Femur (tissue), 1 donor: ENCODE measurements at regions not wholly inside any gene's neighbourhood (a gene's known extent, or its start where the extent isn't known, plus 50 kb on each side); places are given as distances from the start of the nearest gene placed in this dataset.
"Not testable (repeated sequence)": the region's sequence is repeated elsewhere in the genome, so short reads cannot be mapped to it uniquely, and the experiment has no call there.

Source experiments
- DNase-seq: peaks from one replicate; pipeline ENCODE4 v3.0.0-alpha.2; 2017

DNA sequence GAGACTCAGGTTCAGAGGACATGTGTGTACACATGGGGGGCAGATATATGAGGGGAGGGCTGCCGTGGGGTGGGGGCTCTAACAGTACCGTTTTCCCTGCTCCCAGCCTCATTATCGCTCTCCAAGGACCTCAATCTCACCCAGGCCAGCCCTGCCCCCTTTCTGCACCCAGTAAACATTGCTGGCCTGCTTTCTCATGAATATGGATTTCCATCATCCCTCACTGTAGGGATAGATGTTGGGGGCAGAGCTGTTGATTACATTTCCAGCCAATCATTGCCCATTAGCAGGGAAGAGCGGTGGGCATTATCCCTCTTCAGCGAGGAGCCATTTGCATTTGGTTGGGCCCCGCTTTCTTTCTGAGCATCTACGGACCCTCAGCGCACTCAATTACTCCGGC lies 273.8 kb downstream of the RPS6KC1 start:
- no peak for DNase-seq

DNA sequence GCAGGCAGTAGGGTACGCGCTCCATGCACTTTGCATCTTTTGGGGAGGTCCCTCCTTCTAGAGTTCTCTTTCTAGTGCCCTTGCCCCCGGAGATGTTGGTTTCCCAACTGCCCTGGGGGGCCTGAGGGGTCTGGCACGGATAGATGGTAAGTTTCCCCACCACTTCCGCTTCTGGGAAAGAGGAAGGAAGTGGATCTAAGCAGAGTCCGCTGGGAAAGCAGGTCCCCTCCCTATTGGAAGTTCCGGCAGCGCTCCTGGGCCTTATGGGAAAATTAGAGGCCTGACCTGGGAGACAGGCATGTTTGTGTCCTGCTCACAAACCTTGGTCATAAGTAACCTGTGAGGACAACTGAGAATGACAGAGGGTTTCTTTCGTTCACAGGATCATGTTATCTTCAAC lies 274.4 kb downstream of the RPS6KC1 start:
- DNase-seq: no peak

GRCh38 chr1:213326281-213327016 lies 275.4 kb downstream of the RPS6KC1 start:
- no peak for DNase-seq

GRCh38 chr1:213327017-213327667 lies 276.1 kb downstream of the RPS6KC1 start:
- DNase-seq: peak; percentile 57

DNA sequence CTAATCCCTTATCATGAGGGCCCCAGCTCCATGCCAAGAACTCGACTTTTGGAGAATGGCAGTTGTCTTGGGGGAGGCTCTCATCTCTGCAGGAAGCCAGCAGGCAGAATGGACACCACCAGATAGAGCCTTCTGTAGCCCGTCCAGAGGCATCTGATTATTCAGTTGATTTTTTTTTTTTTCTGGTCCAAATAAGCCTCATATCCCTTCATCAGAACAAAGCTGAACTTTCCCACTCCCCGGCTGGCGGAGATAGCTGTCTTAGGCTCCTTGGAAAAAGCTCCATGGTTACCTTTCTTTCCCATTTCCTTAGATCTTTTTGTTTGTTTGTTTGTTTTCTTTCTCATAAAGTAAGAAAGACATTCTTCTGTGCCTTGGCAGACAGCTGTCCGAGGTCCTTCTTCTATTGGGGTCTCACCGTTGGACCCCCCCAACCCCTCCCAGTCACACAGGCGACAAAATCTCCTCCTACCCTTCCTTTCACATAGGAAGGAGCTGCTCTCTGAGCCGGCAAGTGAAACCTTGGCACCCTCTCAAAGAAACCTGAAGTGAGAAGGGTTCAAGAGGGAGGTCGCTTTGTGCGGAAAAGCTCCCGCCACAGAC lies 278.5 kb downstream of the RPS6KC1 start:
- DNase-seq: no peak

- DNase-seq: no peak
Observed at GRCh38 chr1:213330281-213330680, 279.2 kb downstream of the RPS6KC1 start.

DNA sequence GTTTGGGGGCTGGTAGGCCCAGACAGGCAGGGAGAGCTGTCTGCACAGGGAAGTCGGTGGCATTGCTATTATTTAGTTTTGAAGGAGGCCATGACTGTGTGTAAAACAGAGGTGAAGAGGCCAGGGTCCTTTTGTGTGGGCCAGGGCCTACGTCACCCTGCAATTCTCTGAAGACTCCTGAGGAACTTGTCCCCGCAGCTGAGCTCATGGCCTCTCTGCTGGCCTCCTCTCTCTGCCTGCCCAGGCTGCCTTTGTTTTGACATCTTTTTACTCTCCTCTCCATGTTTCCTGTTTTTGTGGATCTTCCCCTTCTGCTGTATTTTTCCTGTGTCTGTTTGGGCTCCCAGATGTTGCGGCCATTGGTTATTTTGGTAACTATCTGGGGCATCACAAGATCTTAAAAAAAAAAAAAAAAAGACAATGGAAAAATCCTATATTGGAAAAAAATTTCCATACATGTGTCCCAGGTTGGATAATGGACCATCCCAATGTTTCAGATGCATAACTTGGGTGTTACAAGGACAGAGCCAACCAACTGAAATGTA lies 280.7 kb downstream of the RPS6KC1 start:
- no peak for DNase-seq

DNA sequence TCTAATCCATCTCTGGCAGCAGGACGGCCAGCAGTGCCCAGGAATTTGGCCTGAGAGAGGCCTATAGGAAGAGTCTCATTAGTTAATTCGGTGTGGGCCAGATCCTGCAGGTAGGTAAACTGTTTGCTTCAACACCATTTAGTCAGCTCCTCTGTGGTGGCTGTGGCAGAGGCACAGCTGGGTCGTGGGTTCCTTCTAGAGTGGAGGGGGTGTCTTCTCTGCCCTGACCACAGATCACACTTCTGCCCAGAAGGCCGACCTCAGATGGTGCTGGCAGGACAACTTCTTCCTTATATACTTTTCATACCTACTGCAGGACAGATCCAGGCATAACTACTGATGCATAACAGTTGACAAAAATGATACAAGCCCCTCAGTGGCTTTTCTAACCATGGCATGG lies 281.4 kb downstream of the RPS6KC1 start:
- no peak for DNase-seq

DNA sequence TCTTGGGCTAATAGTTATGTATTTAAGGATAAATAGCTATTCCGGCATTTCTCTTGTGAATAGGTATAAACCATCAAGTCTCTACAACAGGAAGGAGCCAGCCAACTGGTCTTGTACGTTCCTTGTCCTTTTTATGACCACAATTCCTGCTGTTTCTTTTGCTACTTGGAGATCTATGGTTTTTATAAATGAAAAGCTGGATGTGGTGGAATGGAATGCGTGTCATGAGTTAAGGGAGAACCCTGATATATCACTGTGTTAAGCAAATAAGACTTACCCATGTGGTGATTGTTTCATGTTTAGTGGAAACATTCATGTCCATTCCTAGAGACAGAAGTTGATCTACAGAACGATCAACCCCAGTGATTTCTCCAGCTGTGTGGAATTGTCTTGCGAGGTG lies 282.1 kb downstream of the RPS6KC1 start:
- DNase-seq: no peak

DNA sequence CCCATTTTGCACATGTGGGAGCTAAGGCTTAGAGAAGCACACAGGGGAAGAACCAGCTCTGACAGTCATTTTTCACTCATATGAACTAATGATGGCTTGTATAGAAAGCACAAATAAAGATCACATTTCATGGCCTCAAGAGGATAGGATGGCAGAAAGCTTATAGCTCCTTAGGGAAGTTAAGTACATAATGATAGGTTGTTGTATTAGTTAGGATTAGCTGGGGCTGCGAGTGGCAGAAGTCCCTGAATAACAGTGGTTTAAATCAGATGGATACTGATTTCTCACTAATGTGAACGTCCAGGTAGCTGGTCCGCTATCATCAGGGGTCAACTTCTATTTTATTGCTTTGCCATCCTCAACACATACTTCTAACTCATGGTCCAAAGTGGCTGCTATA lies 284.0 kb downstream of the RPS6KC1 start:
- no peak for DNase-seq

DNA sequence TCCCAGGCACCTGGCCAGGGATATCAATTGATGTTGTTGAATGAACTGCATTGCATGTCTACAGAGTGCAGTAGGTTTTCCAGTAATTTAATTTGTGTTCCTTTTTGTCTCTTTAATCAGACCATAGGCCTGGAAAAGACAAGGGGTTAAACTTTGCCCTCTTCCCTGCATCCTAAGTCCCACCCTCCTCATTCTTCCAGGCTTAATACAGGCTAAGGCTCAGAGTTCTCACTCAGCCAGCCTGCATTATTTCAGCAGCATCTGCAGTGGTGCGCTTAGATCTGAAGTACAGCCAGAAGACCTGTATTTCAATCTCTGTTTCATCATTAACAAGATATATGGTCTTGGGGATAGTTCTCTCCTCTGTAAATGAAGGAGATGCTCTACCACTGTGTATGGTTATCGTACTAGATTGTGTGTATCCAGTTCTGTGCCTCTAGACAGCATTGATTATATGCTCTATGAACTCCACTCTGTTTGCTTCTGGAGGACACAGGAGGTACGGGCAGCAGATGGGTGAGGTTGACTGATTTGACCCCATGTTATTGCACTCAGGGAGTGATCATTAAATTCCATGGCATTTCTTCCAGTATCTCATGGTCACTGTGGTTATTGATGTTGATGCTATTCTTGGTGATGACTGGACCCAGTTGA lies 286.1 kb downstream of the RPS6KC1 start:
- DNase-seq: no peak

GRCh38 chr1:213340593-213340992 lies 289.6 kb downstream of the RPS6KC1 start:
- no peak for DNase-seq

DNA sequence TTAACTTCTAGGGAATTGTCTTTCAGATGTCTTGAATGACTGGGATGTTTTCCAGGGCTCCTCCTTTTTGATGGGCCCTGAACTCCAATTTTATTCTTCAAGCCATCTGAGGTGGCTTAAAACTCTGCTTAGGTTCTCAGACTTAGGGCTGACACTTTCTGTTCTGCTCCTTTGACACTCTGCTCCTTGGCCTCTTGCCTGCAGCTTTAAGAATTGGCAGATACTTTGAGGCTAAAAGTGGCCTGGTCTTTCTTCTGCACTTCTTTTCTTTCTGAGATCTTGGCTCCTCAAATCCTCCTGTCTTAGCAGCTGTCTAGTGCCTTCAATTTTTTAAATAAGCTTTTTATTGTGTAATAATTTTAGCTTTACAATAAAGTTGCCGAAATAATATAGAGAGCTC lies 294.6 kb downstream of the RPS6KC1 start:
- DNase-seq: no peak

GRCh38 chr1:213357403-213357802 lies 306.4 kb downstream of the RPS6KC1 start:
- DNase-seq: no peak

GRCh38 chr1:213358368-213358767 lies 307.3 kb downstream of the RPS6KC1 start:
- DNase-seq: not testable (repeated sequence)

GRCh38 chr1:213362598-213362997 lies 311.6 kb downstream of the RPS6KC1 start:
- no peak for DNase-seq

DNA sequence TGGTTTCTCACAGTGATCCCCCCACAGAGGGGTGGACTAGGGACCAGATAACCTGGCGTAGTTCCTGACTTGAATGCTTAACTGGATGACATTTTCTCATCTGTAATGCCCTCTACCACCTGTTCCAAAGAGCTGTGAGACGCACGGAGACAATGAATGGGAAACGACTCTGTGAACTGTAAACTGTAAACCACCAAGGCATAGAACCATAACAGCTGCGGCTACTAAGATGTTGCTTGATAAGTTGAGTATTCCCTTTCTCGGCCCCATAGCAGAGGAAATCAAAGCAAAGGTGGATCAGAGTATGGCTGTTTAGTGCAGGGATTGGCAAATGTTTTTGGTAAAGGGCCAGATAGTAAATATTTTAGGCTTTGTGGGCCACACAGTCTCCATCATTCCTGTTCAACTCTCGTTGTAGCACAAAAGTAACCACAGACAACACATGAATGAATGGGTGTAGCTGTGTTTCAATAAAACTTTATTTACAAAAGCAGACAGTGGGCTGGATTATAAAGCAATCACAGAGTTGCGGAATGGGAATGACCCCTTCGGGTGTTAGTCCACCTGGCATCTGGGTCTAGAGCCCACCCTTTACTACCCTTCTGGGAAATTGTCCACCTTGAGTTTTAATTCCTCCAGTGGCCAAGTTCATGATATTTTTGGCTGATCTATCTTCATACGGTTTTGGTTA lies 315.2 kb downstream of the RPS6KC1 start:
- no peak for DNase-seq

DNA sequence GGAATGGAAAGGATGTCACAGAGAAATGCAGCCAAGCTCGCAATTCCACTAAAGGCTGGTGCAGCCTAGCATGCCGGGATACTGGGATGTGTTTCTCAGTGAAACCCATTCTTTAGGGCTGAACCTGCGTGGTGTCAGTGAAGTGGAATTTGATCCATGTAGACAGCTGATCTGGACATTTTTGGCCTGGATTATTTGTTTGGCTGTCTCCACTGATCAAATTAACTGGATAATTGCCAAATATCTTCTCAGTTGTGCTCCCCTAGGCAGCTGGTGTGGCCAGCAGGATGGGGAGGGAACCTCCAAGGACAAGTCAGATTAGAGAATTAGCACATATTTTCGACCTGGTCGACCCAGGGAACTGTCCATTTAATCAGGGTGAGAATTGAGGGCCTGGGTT lies 318.4 kb downstream of the RPS6KC1 start:
- peak; percentile 28 for DNase-seq

DNA sequence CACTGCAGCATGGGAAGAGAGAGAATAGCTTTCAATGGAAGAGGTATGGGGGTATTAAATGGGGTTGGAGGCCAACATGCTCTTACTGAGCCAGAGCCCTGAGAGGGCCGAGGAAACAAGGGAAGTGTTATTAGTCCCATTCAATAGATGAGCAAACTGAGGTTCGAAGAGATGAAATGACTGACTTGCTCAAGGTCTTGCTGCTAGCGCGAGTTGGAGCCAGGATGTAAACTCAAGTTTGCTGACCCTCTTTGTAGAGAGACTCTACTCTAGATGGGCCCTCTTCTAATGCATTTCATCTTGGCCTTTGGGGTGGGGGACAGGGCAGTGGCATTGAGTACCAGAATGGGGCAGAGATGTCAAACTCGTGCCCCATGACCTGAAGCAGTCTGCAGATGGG lies 319.5 kb downstream of the RPS6KC1 start:
- DNase-seq: no peak

DNA sequence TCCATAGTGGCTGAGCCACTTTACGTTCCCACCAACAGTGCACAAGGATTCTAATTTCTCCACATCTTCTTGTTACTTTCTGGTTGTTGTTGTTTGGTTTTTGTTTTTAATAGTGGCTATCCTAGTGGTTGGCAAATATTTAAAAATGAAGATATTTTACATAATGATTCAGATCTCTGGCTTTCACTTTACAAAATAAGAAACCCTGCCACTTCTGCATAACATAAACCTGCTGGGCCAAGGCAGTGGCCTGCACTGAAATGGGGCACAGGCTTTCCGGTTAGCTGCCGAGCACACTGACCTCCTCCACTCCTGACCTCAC lies 320.4 kb downstream of the RPS6KC1 start:
- DNase-seq: no peak

GRCh38 chr1:213371847-213372619 lies 321.0 kb downstream of the RPS6KC1 start:
- no peak for DNase-seq

DNA sequence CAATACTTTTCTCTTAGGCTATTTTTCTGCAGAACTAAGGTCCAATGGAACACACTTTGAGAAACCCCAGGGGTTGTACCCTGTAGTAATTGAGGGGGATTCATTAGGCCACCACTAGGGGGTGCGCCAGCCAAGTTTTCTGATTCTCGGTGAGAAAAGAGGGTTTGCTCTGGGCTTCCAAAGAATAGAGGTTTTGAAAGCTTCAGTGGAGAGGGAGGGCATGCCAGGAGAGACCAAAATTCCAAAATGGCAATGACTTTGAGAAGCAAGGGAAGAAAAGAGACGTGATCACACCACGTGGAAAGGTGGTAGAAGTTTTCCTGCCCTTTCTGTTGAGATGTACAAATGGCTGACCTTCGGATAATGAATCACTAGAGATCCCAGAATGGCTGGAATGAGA lies 323.3 kb downstream of the RPS6KC1 start:
- peak; percentile 73 for DNase-seq
